ENCODE measurements at regions not wholly inside any gene's neighbourhood (a gene's known extent, or its start where the extent isn't known, plus 50 kb on each side); places are given as distances from the start of the nearest gene placed in this dataset.

- TF ChIP-seq CTCF (conservative IDR thresholded peaks at IDR 0.05; ENCODE audit: low read length) (no peak), EZH2phosphoT487 (IDR thresholded peaks at IDR 0.05; ENCODE audit: borderline replicate concordance) (no peak)
These were observed 309.7 kb upstream of the NR2F2 start for GRCh38 chr15:96020797-96021196.
